NCI-H510A (cell line): ENCODE measurements at regions not wholly inside any gene's neighbourhood (a gene's known extent, or its start where the extent isn't known, plus 50 kb on each side); places are given as distances from the start of the nearest gene placed in this dataset.
A peak's percentile ranks its signal among the peaks of the same experiment; 100 is the strongest.
"Not testable (repeated sequence)": the region's sequence is repeated elsewhere in the genome, so short reads cannot be mapped to it uniquely, and the experiment has no call there.

Source experiments
- DNase-seq: peaks from one replicate; lab custom pipeline; 2025; lab: John Stamatoyannopoulos, UW

DNA sequence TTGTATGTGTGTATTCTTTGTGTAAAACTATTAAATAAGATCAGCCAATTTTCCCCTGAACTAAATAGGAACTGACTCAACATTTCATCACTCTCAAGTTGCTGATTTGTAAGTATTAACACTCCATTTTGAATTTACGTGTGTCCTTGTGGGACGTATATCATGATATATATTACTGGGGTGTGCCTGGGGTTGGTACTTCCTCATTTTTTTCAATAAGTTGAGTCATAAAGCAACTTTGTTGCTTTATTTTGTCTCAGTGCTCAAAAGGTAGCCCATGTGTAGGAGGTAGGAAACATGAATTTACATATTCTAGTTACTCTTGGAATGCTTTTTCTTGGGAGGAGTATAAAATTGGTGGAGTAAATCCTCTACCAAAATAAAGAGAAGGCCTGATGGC, 193.9 kb upstream of the RAG2 start:
- no peak for DNase-seq

DNA sequence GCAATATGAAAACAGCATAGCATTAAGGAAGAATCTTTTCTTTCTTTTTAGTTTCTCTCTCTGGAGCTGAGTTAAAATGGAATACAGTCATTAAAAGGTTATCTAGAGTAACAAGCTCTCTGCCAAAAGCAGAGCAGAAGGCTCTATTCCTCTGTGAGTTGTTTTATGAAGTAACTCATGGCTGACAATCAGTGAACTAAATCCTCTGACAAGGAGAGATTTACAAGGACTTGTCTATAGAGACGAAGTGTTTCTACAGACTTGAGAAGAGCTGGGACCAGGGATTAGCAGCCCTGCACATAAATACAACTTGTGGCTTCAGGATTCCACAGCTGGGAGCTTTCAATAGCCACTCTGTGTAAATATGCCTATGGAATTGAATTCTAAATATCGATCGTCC, 192.5 kb upstream of the RAG2 start:
- no peak for DNase-seq

DNA sequence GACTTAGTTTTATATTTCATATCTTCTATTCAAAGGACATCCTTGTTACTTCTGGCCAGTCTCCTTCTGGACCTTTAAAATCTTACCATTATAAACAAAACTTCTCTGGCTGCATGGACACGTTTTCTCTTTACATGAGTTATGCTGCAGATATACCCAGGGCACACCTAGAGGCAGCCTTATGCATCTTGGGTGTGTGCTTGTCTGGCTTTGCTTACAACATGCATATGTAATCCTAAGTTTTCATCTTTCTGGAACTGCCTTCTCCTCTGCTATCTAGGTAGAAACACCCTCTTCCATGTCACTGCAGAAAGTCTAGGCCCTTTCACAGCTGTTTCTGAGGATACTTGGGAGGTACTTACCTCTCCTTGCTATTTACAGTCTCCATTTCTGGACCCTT, 185.8 kb upstream of the RAG2 start:
- no peak for DNase-seq

DNA sequence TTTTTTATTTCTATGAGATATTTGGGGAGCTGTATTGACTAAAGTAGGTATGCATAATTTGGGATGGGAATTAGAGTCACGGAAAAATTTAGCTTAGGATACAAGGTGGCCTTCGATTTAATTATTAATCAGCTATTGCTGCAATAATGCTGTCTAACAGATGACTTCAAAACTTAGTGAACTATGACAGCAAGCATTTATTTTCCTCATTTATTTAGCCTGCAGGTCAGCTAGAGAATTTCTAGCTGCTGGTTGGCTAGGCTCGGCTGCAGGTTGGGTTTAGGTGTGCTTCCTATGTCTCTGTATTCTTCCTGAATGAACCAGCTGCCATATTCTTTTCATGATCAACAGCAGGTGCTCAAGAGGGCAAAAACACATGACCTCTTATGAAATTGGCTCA, 181.8 kb upstream of the RAG2 start:
- no peak for DNase-seq

DNA sequence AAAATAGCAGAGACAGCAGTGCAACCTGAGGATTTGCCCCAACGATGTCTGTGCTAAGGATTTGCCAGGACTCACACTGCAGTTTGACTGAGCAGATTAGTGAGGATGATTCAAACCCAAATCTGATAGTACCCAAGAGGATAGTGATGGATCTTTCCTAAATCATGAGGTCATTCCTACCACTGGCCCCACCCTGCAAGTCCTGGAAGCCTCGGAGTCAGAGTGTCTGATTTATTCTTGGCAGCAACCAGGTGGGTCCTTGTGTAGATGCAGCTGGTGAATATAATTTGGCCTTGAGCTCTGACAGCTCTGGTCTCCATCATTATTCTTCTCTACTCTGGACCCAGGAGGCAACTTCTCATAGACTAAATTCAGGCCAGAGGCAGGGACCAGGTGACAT, 179.3 kb upstream of the RAG2 start:
- DNase-seq = no peak

DNA sequence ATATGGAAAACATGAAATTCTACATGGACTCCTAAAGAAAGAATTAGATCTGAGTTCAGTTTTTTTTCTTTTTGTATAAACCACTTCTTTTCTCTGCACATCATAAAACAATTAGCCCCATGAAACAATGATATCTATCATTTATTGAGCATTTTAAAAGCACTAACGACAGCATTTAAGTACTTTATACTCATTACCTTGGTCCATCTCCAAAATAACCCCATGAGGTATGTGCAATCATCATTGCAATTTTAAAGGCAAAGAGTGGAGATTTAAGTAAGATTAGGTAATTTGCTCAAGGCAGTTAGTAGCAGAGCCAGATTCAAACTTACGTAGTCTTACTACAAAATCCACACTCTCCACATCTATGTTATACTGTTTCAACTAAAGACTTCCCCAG, 177.7 kb upstream of the RAG2 start:
- no peak for DNase-seq

DNA sequence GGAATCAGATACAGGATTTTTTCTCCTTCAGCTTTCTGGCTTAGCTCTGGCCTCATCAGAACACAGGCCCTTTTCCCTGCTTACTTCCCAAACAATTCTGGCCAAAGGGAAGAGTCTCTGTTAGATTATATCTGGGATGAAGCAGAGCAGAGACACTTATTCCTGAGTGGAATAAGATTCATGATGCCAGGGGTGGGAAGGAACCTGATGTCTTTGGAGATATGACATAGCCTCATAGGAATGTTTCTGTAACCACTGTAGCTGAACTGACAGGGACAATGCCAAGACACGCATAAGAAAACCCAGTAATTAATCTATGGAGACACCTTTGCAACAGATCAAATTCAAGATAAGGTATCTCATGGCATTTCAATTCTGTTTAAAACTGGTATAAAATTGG, 177.1 kb upstream of the RAG2 start:
- DNase-seq = no peak

DNA sequence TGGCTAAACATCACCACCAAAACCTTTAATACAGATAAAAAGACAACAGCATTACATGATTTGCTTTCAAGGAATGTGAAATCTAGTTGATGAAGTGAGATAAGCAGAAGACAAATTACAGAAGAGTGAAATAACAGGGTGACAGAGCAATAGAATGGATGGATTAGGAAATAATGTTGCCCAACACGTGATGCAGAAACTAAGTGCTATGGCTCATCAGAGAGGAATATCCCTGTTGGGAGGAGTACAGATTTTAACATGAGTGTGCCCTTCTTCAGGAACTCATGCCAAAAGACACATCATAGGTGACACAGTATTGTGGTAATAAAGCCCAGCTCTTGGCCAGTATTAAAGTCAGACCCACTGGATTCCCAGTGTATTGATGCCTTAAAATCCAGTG, 176.6 kb upstream of the RAG2 start:
- DNase-seq = no peak

DNA sequence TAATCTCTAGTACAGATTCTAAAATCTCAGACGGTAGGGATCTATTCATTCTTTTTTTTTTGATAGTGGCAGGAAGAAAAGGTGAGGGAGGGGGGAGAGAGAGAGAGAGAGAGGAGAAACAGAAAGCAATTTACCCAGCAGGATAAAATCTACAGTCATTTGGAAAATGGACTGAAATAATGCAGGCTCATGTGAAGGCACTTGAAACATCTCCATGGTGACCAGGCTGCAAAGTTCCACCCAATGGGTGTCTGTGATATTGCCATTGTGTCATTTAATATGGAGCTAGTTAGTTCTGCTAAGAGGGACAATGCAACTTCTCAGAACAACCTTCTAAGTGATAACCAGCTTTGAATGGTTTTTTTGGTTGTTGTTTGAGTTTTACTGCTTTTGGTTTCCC, 165.2 kb upstream of the RAG2 start:
- DNase-seq = no peak

DNA sequence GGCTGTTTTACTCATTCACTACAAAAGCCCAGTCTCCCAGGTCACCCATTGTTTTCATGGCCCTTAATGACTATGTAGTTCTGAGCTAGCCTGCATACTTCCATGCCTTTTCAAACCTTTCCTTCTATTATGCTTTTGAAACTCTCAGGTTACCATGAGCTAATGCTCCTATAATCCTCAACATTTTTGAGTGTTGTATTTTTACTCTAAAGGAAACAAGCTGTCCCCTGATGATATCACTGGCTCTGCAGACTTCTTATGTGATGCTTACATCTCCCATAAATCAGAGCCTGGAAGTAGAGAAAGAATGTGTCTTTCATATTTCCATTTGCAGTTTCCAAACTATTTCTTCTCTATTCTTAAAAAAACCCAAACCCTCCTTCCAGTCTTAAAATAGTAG, 159.0 kb upstream of the RAG2 start:
- DNase-seq = no peak

DNA sequence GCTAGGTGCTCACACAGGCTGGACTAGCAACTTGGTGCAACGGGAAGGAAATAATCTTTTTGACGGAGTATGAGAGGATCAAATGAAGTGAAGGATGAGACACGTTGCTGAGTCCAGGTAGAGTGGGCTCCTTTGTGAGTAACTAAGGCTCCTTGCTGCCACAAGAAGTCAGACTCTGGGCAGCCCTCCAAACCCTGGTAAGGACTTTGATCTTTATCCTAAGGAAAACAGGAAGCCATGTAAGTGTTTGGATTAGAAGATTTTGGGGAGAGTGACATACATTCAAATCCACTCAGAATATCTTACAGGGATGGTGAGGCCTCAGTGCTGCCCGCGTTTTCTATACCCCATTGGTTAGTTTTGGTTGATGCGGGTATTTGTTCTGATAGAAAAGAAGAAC, 155.9 kb upstream of the RAG2 start:
- DNase-seq = no peak

DNA sequence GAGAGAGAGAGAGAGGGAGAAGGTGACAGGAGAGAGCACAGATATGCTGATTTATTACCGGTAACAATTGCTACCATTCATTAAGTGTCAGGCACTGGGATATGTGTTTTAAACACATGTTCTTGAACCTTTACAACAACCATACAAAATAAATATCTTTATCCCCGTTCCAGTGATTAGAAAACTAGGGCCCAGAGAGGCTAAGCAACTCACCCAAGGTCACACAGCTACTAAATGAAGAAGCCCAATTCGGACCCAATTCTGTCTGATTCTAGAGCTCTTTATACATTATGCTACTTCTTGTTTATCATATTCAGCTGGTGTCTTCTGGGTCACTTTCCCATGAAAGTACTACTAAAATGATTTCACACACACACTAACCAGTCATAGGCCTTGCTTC, 154.0 kb upstream of the RAG2 start:
- no peak for DNase-seq

DNA sequence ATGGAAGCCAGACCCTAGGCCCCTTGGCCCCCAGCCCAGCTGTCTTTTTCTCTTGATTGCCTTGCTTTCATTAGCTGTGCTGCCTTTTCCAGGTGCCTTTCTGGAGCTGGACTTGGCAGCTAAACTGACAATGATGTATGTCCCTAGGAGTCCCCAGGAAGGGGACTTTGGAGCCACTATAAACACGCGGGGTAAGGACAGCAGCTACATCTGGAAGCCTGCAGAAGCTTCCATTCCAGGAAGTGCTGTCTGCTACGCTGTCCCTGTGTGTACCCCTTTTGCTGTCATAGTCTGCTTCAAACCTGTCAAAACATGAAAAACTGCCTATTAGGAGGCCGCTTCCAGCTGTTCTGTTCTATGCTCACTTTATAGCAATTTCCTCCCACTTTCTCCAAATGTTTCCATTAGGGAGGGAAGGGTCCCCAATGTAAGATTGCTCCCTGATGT, 153.3 kb upstream of the RAG2 start:
- no peak for DNase-seq

DNA sequence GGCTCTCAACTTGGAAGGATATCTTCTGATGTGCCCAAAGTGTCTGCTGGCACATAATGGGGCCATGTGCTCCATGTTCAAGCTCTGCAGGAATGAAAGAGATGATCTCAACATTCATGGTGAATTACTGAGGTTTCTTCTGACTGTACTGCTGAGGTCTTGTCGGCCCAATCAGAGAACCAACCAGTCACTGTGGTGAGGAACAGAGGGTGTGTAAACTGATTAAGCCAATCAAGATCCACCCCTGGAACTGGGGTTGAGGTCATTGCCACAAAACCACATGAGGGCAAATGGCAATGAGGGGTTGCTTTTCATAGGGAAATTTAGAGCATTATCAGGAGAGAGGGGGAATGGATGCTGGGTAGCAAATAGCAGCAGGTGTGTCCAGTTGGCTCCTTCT, 152.3 kb upstream of the RAG2 start:
- DNase-seq = no peak

DNA sequence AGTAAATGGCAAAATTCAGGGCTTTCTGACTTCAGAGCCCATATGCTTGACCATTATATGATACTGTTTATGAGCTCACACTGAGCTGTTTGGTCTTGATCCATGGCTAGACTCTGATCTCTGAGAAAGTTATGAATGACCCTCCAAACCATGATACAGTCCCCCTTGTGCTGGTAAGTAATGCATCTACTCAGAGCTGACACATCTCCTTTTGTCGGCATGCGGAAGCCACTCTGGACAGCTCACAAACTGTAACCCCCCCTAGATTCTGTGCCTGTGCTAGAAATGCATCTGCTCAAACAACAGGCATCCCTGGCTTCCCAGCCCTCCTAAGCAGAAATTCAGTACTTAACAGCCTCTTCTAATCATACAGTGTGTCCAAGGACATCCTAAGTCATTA, 150.8 kb upstream of the RAG2 start:
- no peak for DNase-seq

DNA sequence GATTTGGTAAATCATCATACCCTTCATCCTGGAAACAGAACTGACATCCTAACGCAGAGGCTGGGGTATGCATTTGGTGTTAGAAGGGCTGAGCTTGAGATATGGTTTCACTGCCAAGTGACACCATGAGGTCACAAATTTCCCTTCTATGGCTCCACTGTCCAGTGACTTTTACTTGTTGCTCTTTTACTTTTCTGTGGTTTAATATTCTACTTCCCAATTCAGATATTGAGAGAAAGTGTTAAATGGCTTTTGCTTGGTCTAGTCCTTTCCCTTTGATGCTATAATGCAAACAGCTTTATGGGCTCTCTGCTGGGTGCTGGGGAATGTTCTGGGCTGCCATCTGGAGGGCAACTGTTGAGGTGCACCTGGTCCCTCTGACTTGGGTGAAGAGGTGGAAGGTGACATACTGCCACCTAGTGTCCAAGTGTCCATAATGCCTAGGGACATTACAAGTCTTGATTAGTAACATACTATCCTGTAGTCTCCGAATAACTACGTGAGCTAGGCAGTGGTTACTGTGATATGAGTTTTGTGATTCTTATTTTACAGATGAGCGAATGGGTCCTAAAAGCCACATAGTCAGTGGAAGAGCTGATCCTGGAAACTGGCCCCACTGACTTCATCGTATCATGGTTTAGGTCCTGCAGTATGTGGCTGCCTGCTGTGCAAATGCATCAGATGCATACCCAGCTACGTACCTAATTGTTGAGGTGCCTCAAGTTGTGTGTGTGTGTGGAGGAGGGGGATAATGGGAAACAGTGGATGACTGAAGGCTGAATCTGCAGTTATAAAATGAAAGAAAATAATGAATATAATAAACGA, 149.1 kb upstream of the RAG2 start:
- DNase-seq = peak; percentile 49

DNA sequence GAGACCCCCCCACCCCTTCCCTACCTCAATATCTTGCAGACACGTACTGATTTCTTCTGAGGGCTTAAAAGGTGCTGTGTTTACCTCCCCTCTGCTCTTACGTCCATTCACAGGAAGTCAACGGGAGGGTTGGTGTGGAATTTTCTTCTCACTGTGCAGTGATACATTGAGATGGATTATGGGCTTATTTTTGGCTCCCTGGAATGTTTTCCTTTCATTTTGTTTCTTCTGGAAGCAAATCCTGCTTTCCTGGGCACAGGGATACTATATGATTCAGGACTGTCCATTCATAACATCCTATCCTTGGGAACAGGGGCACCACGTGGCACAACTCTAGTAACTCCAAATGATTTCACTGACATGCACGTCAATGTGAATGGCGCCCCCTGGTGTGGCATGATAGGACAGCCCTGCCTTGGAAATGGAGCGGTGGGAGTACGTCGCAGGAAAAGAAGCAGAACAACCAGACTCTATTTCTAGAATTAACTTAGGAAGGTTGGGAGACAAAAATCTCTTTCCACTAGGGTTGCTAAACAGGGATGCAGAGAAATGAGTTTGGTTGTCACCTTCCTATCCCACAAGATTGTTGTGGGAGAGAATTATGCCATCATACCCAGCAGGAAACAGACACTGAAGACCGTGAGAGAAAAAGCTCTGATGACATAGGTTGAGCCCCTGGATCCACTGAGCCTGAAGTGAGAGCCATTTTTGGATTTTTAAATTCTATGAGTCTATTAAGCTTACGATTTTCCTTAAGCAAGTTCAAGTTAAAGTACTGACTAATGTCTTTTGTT, 146.5 kb upstream of the RAG2 start:
- no peak for DNase-seq

DNA sequence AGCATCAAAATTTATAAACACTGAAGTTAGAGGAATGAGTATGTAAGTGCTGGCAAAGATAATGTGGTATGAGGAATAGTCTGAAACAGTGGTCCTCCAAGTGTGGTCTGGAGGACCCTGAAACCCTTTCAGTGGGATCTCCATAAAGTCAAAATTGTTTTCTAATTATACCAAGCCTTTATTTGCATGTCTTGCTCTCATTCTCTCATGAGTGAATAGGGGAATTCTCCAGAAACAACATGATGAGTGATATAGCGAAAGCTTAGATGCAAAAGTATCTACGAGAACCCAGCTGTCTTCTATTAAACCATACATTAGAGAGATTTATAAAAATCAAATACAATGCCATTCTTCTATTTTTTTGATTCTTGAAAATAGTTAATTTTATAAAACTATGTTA, 145.0 kb upstream of the RAG2 start:
- DNase-seq = no peak

DNA sequence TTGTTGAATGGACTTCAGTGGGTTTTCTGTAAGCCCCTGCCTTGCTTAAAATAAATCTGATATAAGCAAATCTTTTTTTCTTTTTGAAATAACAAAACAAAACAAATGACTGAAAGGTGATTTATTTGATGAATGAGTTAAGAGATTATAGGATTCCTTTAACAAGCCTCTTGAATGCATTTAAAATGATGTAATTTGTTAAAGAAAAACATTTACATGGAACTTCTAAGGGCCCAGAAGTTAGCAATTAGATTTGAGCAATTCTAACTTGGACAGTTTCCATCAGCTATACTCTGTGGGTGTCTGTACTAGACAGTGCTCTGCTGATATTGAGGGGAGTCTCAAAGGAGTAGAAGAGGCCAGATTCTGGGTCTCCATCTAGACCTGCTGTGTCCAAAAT, 143.5 kb upstream of the RAG2 start:
- no peak for DNase-seq

DNA sequence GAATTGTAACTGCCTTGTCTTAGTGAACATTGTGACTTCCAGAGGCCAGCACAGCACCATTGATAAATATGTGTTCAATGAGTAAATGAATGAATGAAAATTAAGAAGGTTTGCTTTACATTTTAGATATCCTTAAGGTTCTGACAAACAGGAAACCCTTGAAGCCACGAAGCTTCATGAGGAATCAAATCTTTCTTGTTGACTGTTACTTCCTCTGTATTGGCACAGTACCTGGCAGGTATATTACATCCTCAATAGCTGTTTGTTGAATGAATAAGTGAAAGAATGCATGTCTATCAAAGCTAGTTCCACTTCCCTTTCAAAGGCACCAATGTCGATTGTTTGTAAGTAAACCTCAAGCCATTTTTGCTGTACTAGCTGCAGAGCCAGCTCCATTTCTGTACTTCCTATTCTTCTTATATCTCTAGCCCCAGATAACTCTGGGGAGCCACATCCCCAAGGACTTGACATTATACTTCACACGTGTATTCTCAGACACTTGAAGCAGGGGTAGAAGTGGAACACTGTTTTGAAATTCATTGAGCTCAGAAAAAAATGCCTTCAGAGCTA, 140.3 kb upstream of the RAG2 start:
- DNase-seq = no peak

DNA sequence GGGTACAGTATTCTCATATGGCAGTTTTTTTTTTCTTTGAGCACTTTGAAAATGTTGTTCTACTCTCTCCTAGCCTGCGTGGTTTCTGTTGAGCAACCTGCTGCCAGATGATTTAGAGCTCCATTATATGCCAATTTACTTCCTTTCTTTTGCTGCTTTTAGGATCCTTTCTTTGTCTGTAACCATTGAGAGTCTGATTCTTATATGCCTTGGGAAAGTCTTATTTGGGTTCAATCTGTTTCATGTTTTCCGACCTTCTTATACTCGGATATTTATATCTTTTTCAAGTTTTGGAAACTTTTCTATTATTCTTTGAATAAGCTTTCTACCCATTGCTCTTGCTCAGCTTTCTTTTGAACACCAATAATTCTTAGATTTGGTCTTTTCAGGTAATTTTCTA, 138.1 kb upstream of the RAG2 start:
- no peak for DNase-seq

DNA sequence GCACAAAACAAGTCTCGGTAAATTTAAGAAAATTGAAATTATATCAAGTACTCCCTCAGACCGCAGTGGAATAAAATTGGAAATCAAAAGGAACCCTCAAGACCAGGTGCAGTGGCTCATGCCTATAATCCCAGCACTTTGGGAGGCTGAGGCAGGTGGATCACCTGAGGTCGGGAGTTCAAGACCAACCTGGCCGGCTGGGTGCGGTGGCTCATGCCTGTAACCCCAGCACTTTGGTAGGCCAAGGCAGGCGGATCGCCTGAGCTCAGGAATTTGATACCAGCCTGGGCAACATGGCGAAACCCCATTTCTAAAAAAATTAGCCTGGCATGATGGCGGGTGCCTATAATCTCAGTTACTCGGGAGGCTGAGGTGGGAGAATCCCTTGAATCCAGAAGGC, 135.7 kb upstream of the RAG2 start:
- not testable (repeated sequence) for DNase-seq

DNA sequence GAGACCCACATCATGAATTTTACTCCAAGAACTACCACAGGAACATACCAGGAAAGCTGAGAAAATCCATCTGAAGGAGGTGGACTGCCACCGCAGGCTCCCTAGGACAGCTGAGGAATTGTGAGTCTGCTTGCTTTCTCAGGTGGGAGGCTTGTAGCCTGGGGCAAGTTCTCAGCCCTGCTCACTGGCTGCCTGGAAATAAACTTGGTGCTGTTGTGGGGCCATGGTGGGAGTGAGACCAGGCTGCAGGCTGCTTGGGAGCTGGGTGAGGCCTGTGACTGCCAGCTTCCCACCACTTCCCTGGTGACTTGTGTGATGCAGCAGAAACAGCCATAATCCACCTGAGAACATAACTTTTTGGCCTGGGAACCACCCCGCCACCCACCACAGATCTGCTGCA, 132.7 kb upstream of the RAG2 start:
- DNase-seq = no peak
